Right cardiac atrium (tissue), 5 donors: ENCODE measurements at regions not wholly inside any gene's neighbourhood (a gene's known extent, or its start where the extent isn't known, plus 50 kb on each side); places are given as distances from the start of the nearest gene placed in this dataset.
"Not testable (repeated sequence)": the region's sequence is repeated elsewhere in the genome, so short reads cannot be mapped to it uniquely, and the experiment has no call there.

Experiments used
- ATAC-seq, 2 donors: fragments of 200-7000 bp; cut with Tn5 transposase; one replicate each; pipeline versions ENCODE4 v1.8.0 to v1.9.1; 2020; ENCODE audit warnings: moderate library complexity in 2 of 2, mild to moderate bottlenecking in 1 of 2
- DNase-seq, 3 donors: peaks; one replicate each; pipeline ENCODE4 v3.0.0-alpha.2; 2020
- H3K27ac ChIP-seq: one replicate; pipeline ENCODE4 v1.5.1; 2013; ENCODE audit warnings: mild to moderate bottlenecking, low read length, control low read depth, moderate library complexity
- H3K27me3 ChIP-seq: one replicate; pipeline ENCODE4 v1.6.1; 2013; ENCODE audit not compliant: control insufficient read depth, insufficient read depth
- H3K4me1 ChIP-seq: one replicate; pipeline ENCODE4 v1.6.1; 2013; ENCODE audit warnings: low read length; ENCODE audit not compliant: control insufficient read depth, insufficient read depth
- H3K4me3 ChIP-seq: one replicate; pipeline ENCODE4 v1.5.1; 2013; ENCODE audit warnings: low read length, control low read depth
- H3K9me3 ChIP-seq: one replicate; pipeline ENCODE4 v1.6.1; 2013; ENCODE audit warnings: low read length; ENCODE audit not compliant: control insufficient read depth
- WGBS: extraction: QIAGEN DNeasy Blood & Tissue Kit; methylation state at CpG from one replicate; pipeline ENCODE4 v1.1.7; 2013; 5-methylcytosine and 5-hydroxymethylcytosine counted together
- intact Hi-C, 4 donors: fragments of 100-400 bp; cut with DNase I; formaldehyde crosslinking; loops; one replicate each; pipeline versions ENCODE4 v1.11.0 to v1.14.0; 2022 to 2023
- donor health status: healthy with polysubstance abuse.
- donor health status: DM: no; HTN: yes; CAD: no.
- donor health status: DM: no; HTN: no; CAD: no.
- donor health status: DM: no; HTN: yes; CAD: no; lungs with severe emphysema.
- donor health status: DM: yes; HTN: yes; CAD: no.

DNA sequence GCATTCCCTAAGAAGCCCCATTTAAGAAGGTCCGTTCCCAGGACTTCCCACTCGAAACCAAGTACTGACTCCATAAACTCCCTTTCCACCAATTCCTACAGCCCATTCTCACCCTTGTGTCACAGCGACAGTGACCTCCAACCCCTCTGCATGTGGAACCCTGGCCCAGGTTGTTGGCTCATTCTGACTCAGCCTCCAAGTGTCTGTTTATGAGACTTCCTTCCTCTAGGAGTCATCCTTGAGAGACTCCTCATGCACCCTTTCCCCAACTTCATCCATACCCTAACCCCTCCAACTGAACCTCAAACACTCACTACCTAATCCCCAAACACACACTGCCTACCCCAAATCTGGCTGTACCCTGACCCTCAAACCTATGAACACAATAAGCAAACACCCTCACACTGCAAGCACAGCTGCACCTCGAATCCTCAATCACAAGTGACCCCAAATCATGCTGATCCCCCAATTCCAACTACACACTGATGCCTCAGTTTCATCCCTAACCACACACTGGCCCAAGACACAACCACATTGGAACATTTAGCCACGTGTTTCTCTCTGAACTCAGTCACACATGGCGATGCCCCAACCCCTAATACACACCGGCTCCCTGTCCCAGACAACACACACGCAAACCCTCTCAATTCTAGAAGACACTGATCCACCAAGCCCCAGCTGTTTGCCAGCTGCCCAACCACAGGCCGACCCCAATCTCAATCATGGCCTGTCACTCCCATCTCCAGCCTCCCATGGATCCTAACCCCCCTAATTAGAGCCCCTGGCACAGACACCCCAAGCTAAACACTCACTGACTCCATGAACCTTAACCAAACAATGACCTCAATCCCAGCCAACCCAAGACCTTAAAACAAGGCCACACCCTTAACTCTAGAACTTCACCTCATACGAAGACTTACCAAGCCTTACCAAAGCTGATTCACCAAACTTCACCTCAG, 219.6 kb downstream of the CYP26B1 start:
- WGBS: 97% methylated on average over 10 of the region's 10 CpGs
- no peaks in the 10 kb centered on the region for H3K9me3 ChIP-seq

GRCh38 chr2:71926876-71927756, 220.5 kb downstream of the CYP26B1 start:
- H3K4me1 ChIP-seq: no peaks in the 10 kb centered on the region
- no peak overlapping the region for H3K4me3 ChIP-seq
- intact Hi-C loops: loop anchor here in 3 of 4 donors (10.0 kb wide), 2 partner anchors 218 to 818 kb away; partner anchors contain the start of gene CYP26B1 (in 1 of the 3)
- 93% methylated on average over 16 of the region's 16 CpGs for WGBS
- peak in 1 of 3 donors; percentile 7 for DNase-seq
- H3K27ac ChIP-seq: no peak overlapping the region
- ATAC-seq: no peak
- no peaks in the 10 kb centered on the region for H3K27me3 ChIP-seq
- H3K9me3 ChIP-seq: no peaks in the 10 kb centered on the region

More for the DNA sequence above, 219.6 kb downstream of the CYP26B1 start:
- no peak for ATAC-seq
- no peaks in the 10 kb centered on the region for H3K27me3 ChIP-seq
- intact Hi-C loops: loop anchor here in 3 of 4 donors (10.0 kb wide), 2 partner anchors 217 to 817 kb away; partner anchors contain the start of gene CYP26B1 (in 1 of the 3)
- DNase-seq: peak in 1 of 3 donors; percentile 36
- no peak overlapping the region for H3K4me3 ChIP-seq
- no peaks in the 10 kb centered on the region for H3K4me1 ChIP-seq
- no peak overlapping the region for H3K27ac ChIP-seq

DNA sequence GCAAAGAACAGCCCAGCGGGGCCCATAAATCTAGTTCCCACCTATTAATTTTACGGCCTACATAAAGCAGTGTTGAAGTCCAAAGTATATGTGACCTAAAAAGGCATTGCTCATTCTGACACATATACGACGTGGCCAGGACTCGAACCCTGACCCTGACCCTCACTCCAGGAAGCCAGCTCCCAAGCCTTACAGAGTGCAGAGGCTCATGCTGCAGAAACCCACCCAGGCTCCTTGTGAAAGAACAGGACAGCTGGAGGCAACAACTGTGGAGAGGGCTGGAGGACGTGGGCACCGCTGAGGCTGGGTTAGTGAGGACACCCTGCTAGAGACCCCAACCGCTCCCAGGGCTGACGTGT, 221.6 kb downstream of the CYP26B1 start:
- DNase-seq (peak in 1 of 3 donors; percentile 19), ATAC-seq (no peak)
- Histone ChIP-seq H3K4me3 (no peak overlapping the region), H3K27me3 (no peaks in the 10 kb centered on the region), H3K27ac (no peak overlapping the region), H3K4me1 (no peaks in the 10 kb centered on the region), H3K9me3 (no peaks in the 10 kb centered on the region)
- intact Hi-C loops: loop anchor here in 3 of 4 donors (10.0 kb wide), 2 partner anchors 219 to 819 kb away; partner anchors contain the start of gene CYP26B1 (in 1 of the 3)
- WGBS: 96% methylated on average over 9 of the region's 9 CpGs

DNA sequence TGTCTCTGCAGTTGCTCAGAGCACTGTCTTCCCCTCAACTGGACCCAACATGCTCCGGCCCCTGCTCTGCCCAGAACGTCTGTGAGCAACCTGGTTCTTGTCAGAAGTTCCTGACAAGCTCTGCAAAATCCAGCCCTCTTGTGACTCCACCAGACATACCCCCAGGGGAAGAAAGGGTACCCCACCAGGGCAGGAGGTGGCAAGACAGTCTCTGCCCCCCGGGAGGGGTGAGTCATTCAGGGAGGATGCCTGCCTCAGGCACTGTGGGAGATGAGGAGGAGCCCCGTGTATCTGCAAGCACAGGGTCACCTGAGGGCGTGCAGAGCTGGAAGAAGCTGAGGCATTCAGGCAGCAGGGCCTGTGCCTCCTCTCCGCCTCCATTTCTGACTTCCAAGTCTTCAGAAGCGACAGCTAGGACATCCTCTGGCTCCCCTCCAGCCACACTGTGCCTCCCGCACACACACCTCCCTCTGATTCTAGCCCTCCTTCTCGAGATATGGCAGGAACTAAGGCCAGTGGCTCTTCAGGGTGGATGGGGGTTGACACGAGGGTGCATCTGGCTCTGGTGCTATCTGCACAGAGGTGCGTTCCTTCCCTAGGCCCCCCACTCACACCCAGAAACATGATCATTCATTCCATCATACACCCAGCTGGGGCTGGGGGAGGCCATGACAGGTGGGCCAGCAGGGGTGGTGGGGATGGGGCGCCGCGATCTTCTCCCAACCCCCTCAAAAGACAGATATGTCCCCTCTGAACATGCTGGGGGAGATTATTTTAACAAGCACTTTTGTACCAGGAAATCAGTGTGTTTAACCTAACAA, 222.2 kb downstream of the CYP26B1 start:
- ATAC-seq: no peak
- no peaks in the 10 kb centered on the region for H3K9me3 ChIP-seq
- WGBS: 82% methylated on average over 14 of the region's 14 CpGs
- no peaks in the 10 kb centered on the region for H3K27me3 ChIP-seq
- no peak overlapping the region for H3K4me3 ChIP-seq
- DNase-seq: peak in 1 of 3 donors; percentile 24
- H3K4me1 ChIP-seq: no peaks in the 10 kb centered on the region
- intact Hi-C loops: loop anchor here in 3 of 4 donors (10.0 kb wide), 2 partner anchors 219 to 819 kb away; partner anchors contain the start of gene CYP26B1 (in 1 of the 3)
- no peak overlapping the region for H3K27ac ChIP-seq

GRCh38 chr2:71923887-71924533, 223.7 kb downstream of the CYP26B1 start:
- H3K4me3 ChIP-seq: no peak overlapping the region
- no peaks in the 10 kb centered on the region for H3K4me1 ChIP-seq
- ATAC-seq (peak; percentile 78 to 83), DNase-seq (peak; percentile 60 to 80 (median 68))
- intact Hi-C loops: loop anchor here (5.0 to 10.0 kb wide), 4 partner anchors 221 to 821 kb away; partner anchors contain the start of gene CYP26B1 (in 2 of the 4)
- 32% methylated on average over 7 of the region's 7 CpGs for WGBS
- no peak overlapping the region for H3K27ac ChIP-seq
- no peaks in the 10 kb centered on the region for H3K9me3 ChIP-seq
- H3K27me3 ChIP-seq: no peaks in the 10 kb centered on the region

GRCh38 chr2:71923143-71923525, 224.5 kb downstream of the CYP26B1 start:
- Histone ChIP-seq H3K27me3 (no peaks in the 10 kb centered on the region), H3K27ac (no peak overlapping the region), H3K9me3 (no peaks in the 10 kb centered on the region), H3K4me3 (no peak overlapping the region), H3K4me1 (no peaks in the 10 kb centered on the region)
- ATAC-seq (peak in 1 of 2 donors; percentile 28), DNase-seq (peak in 1 of 3 donors; percentile 16)
- intact Hi-C loops: loop anchor here (5.0 to 10.0 kb wide), 4 partner anchors 222 to 822 kb away; partner anchors contain the start of gene CYP26B1 (in 2 of the 4)

- ATAC-seq (no peak), DNase-seq (peak in 1 of 3 donors; percentile 6)
- no peaks in the 10 kb centered on the region for H3K27me3 ChIP-seq
- no peaks in the 10 kb centered on the region for H3K4me1 ChIP-seq
- H3K27ac ChIP-seq: no peak overlapping the region
- intact Hi-C loops: loop anchor here (5.0 to 10.0 kb wide), 4 partner anchors 222 to 822 kb away; partner anchors contain the start of gene CYP26B1 (in 2 of the 4)
- no peak overlapping the region for H3K4me3 ChIP-seq
- 91% methylated on average over 7 of the region's 7 CpGs for WGBS
- no peaks in the 10 kb centered on the region for H3K9me3 ChIP-seq
Observed at GRCh38 chr2:71922499-71923142, 225.0 kb downstream of the CYP26B1 start.

- no peak overlapping the region for H3K27ac ChIP-seq
- no peak for DNase-seq
- no peaks in the 10 kb centered on the region for H3K9me3 ChIP-seq
- ATAC-seq: no peak
- H3K4me1 ChIP-seq: no peaks in the 10 kb centered on the region
- H3K27me3 ChIP-seq: no peaks in the 10 kb centered on the region
- intact Hi-C loops: loop anchor here (5.0 to 10.0 kb wide), 4 partner anchors 223 to 823 kb away; partner anchors contain the start of gene CYP26B1 (in 2 of the 4)
- H3K4me3 ChIP-seq: no peak overlapping the region
- WGBS: 89% methylated on average over 2 of the region's 2 CpGs
Observed at GRCh38 chr2:71922091-71922490, 225.6 kb downstream of the CYP26B1 start.

DNA sequence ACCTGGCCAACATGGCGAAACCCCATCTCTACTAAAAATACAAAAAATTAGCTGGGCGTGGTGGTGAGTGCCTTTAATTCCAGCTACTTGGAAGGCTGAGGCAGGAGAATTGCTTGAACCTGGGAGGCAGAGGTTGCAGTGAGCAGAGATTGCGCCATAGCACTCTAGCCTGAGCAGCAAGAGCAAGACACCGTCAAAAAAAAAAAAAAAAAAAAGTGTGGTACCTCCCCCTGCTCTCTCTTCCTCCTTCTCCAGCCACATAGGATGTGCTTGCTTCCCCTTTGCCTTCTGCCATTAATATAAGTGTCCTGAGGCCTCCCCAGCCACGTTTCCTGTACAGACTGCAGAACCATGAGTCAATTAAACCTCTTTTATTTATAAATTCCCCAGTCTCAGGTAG, 226.8 kb downstream of the CYP26B1 start:
- H3K27me3 ChIP-seq, H3K9me3 ChIP-seq, H3K4me3 ChIP-seq, H3K4me1 ChIP-seq, ATAC-seq, H3K27ac ChIP-seq: not testable (repeated sequence)
- intact Hi-C loops: loop anchor here (5.0 to 10.0 kb wide), 4 partner anchors 224 to 824 kb away; partner anchors contain the start of gene CYP26B1 (in 2 of the 4)
- DNase-seq: peak in 1 of 3 donors; percentile 3
- 72% methylated on average over 5 of the region's 5 CpGs for WGBS
